ENCODE measurements at regions not wholly inside any gene's neighbourhood (a gene's known extent, or its start where the extent isn't known, plus 50 kb on each side); places are given as distances from the start of the nearest gene placed in this dataset.
A peak's percentile ranks its signal among the peaks of the same experiment; 100 is the strongest.
"Not testable (repeated sequence)": the region's sequence is repeated elsewhere in the genome, so short reads cannot be mapped to it uniquely, and the experiment has no call there.

DNA sequence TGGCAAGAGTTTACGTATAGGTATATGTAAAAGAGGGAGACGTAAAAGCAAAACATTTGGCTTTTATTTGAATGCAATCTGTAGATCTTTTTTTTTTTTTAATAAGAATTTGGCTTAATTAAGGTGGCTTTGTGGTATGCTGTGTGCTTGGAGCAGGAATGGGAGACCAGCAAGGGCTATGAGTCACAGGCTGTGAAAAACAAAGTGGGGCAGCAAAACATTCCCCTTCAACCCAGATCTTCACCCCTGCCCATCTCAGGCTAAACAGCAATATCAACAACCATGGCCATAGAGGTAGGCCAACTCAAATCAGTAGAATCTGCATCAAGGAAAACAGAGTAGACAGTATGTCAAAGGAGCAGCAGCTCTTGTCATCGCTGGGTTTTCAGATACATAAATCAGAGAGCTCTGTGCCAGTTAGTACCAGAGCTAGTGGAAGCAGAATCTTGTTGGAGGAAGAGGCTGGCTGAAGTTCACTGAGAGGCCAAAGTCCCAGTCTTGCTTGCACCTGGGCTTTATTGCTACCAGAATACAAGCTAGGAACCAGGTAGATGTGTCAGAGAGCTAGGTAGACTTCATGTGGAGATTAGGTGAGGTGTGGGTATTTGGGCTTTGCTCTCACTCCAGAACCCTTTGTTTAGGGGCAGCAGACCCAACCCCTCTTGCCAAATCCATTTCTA is 191.5 kb upstream of the FANCL start:
- DNase-seq = no peak

DNA sequence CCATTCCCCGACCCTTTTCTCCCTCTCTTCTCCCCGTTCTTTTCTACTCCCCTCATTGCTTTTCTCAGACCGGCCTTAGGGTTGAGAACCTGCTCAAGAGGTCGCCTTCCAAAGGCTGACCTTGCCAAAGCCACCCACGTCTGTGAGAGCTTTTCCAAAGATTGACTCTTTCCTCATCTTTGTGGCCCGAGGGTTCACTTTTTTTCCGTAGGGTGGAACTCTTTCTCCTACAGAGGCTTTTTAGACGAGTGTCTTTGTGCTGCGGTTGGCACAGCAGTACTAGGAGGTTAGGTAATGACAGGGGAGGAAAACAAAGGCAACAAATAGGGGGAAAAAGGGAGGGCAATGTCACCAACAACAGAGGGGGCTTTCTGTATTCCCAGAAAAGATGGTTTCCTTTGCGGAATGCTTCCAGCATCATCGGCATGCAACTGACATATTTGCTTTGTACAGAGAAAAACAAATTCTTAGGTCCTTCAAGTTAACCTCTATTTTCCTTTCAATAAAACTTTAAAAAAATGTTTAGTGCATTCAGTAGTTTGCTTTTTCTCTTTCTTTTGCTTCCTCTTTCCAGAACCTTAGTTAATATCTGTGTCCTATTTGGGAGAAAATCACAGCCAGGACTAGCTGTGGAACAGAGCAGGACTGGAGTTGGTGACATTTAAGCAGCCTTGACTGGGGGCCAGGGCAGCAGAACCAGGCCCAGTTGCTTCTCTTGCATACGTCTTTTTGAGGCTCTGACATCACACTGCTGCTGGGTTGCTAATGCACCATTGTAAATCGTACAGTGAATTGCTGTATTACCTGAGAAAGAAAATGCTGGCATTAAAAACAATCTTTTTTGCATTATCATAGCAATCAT is 188.1 kb upstream of the FANCL start:
- no peak for DNase-seq

DNA sequence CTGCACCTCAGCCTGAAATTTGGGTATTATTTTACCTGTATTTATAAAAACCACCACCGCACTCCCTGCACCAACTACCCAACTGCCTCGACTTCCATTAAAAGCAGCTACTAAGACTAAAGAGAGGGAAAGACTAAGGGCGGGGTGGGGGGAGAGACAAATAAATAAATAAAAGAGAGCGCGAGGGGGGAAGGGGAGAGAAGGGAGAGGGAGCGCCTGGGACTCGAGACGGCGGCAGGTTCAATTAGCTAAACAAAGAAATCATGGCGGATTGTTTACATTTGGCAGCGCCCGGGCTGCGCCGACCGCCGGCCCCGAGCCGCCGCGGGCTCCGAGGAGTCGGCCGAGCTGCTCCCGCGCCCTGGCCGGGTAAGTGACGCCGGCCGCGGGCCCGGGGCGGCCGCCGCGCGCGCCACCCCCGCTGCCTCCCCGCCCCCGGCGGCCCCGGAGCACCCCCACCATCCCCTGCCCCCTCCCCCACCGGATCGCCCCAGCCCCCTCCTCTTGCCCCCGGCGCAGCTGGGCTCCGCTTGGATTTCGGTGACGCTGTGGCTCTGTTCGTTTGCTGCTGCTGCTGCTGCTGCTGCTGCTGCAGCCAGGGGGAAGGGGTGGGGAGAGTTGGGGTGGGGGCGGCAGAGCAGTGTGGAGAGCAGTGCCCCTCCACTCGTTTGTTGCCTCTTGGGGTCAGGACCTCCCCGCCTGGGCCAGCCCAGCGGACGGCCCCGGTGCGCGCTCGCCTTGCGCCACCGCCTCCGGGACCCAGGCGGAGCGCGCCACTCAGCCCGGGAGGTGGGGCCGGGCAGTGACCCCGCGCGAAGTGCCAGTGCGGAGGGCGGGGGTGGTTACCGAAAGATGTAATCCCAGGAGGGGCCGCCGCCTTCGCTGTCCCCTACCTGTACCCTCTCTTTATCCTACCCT is 187.2 kb upstream of the FANCL start:
- peak; percentile 30 for DNase-seq

DNA sequence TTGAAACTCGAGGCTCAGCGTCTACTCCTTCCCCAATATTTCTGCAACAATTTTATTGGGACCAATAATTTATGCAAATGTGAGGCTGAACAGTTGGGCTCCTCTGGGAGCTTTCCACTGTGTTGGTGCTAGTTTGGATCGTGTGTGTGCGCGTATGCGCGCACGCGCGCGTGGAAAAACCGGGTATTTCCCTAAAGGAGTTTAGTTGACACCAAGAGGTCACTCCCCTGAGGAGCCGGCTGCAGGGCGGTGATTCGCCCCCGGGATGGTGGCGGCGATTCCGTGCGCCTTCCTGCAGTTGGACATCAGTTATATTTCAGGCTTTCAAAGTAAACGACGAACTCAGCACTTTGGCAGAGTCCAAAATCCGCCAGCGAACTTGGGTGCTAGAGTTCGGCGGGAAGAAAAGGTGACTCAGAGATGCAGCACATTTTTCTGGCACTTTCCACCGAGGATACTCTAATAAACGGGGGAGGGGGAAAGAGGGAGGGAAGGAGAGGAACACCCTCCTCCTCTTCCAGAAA is 186.5 kb upstream of the FANCL start:
- peak; percentile 17 for DNase-seq

DNA sequence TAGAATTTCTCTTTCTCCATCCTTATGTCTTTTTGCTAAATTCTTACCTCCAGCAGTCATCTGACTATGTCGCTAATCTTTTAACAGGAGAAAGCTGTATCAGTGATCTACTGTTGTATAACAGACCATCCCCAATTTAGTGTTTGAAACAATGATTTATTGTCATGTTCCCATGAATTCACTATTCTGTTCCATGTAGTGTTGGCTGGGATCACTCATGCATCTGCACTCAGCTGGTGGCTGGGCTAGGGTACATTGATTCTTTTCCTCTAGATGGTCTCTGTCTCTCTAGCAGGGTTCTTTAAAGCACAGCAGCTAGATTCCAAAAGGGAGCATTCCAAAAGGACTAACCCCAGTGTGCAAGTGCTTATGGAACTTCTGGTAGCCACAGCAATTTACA is 184.2 kb upstream of the FANCL start:
- DNase-seq = no peak

DNA sequence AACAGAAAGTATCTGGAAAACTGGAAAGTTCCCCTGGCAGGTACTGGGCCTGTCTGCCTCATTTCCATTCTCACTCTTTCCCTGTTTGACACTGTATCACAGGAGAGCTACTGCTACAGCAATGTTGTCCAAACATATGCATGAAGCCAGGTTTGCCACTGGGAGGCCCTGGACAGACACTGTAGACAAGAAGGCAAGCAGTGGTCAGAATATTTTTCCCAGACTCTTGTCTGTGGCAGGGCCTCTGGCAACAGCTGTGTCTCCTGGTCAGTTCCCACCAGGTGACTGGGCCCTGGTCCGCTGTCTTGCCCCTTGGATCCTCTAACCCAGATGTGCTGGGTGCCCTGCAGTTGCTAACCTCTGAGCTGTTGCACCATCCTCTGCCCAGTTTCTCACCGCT is 178.9 kb upstream of the FANCL start:
- DNase-seq = no peak

DNA sequence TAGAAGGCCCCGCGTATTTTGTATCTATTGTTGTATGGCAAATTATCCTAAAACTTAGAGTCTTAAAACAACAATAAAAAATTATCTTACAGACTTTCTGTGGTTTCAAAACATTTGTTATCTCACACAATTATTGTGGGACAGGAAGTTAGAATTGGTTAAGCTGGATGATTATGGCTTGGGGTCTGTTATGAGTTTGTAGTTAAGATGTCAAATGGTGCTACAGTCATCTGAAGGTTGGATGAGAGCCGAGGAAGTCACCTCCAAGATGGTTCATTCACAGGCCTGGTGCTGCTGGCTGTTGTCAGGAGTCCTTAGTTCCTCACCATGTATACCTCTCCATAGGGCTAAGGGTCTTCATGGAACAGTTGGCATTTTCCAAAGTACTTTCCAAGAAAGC is 175.6 kb upstream of the FANCL start:
- DNase-seq = no peak

DNA sequence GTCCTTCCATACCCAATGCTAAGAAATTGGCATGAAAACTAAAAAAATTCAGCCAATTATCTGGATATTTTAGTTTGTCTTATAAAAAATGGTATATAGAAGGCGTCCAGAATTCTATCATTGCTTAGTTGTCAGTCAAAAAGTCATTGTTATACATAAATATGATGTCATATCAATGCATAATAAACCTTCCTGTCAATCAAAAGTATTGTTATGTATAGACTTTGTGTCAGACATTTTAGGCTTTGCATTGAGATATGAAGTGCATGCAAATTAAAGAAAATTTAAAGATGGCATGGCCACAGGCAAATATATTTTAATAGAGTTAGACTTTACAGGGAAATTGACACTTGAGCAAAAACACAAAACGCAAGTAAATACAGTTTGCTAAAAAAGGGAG is 173.4 kb upstream of the FANCL start:
- DNase-seq = no peak

DNA sequence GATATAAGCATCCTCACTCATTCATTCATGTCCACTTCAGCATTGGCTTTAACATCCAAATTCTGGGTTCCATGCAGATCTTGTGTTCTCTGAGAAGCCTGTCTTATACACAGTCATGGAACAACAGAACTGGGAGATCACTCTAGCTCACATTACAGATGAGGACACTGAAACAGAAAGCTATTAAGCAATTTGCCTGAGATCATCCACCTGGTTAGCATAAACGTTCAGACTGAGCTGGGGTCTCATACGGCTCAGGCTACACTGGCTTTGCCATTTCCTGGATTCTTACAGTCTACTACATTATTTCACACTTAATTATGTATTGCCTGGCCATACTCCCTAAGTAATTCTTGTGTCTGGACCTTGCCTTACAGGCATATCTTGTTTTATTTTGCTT is 169.4 kb upstream of the FANCL start:
- DNase-seq = no peak

DNA sequence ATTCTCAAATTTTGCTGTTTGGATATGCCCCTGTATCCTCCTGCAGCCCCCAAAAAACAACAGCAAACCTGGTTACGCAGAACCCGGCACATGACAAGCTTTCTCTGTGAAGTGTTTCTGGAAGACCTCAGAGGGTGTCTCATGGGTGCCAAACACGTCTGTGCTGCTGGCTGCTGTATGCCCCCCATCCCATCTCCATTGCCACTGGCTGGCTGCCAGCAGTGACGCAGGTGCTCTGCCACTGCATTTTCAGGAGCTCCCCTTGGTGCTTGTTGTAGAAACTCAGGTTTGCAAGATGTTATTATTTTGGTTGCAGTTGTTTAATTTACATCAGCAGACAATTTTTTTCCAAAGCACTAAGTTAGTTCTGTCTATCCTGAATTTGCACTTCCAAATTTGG is 166.4 kb upstream of the FANCL start:
- no peak for DNase-seq

DNA sequence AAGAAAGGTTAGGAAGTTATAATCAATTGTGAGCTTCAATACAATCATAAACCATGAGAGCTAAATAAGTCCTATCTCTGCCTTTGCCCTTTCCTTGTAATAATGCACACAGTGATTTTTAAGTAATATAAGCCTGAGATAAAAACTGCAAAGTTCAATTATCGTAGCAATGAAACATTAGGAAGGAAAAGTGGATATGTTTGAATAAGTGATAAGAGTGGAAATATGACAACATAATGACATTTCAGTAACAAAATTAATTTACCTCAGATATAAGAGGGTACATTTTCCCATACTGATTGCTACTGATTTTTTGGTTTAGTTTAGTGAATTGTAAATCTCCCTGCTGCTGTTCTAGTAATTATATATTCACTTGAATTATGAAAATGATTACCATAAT is 164.2 kb upstream of the FANCL start:
- no peak for DNase-seq

DNA sequence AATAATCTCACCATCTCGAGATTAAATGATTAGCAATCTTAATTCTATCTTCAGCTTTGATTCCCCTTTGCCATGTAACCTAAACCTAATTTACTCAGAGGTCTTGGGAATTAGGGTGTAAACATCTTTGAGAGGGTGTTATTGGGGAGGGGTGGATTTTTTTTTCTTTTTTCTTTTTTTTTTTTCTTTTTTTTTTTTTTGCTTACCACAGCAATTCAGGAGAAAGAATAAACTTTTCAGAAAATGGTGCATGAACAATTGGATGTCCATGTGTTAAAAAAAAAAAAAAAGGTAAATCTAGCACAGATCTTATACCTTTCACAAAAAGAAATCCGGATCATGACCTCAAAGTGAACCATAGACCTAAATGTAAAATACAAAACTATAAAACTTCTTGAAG is 160.8 kb upstream of the FANCL start:
- DNase-seq = no peak

DNA sequence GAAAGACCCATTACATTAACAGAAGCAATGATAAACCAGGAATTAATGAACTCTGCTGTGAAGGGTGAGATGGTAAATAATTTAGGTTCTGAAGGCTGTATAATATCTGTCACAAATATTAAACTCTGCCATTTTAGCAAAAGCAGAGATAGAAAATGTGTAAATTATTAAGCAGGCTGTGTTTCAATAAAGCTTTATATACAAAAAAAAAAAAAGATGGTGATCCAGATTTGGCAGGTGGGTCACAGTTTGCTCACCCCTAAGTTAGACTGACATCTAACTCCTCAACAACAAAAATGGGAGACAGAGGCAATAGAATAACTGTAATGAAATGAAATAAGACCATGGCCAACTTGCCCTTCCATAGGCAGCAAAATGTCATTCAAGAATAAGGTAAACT is 157.3 kb upstream of the FANCL start:
- no peak for DNase-seq

DNA sequence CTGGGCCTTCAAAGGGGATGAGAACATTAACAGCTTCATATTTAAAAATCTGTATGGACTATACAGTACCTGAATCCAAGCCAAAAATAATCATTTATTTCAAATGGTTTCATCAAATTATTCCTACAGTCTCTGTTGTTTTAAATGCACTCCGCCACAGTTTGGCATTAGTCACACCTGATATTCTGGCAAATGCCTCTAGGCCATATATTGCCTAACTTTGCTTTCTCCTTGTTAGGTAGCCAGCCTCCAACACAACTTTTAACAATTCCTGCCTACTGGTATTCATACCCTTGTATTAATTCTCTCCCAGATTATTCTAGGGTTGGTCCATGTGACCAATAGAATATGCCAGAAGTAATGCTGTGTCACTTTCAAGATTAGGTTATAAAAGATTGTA is 146.6 kb upstream of the FANCL start:
- DNase-seq = no peak

DNA sequence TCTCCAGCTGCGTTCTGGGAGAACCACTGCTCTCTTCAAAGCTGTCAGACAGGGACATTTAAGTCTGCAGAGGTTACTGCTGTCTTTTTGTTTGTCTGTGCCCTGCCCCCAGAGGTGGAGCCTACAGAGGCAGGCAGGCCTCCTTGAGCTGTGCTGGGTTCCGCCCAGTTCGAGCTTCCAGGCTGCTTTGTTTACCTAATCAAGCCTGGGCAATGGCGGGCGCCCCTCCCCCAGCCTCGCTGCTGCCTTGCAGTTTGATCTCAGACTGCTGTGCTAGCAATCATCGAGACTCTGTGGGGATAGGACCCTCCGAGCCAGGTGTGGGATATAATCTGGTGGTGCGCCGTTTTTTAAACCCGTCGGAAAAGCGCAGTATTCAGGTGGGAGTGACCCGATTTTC is 145.8 kb upstream of the FANCL start:
- not testable (repeated sequence) for DNase-seq

DNA sequence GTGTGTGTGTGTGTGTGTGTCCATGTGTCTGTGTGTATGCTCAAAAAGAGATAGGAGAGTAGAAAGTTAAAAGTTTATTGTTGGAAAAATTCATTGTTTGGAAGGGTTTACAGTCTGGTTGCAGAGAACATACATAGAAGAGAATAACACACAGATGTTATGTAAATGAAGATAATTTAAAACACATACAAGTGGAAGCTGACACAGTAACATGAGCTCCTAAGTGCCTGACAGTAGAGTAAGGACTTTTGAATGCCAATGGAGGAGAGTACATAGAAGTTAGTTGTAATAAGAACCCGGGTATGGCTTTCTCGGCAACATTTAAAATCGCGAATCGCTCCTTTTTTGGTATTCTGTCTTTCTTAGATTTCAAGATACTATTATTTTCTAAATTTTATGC is 137.0 kb upstream of the FANCL start:
- DNase-seq = no peak

DNA sequence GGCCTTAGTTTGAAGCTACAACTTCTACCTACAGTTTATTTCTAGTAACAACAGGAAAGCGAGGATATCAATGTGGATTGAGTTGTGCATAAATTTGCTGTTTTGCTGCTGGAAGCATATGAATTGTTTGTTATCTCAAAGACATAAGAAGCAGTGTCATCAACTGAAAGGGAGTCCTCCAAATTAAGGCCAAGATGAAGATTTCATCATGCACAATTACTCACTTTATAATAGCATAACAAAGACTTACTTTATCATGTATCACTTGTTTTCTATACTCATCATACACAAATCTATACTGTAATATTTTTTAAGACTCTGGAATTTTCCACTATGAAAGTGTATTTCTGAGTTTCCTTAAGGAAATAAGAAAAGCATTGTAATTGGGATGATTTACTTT is 136.1 kb upstream of the FANCL start:
- DNase-seq = no peak

DNA sequence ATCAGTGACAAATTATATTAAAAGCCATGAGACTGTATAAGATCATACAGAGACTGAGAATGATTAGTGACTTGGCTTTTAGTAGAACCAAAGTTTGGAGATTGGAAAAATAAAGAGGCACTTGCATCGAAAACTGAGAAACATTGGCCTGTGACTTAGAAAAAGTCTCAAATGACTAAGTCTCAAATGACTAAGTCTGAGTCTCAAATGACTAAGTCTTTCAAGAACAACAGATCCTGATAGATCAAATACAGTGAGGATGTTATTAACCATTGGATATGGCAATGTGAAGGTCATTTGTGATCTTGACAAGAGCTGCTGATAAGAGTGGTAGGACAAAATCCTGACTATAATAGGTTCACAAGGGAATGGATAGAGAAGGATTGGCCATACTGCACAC is 135.5 kb upstream of the FANCL start:
- DNase-seq = no peak

DNA sequence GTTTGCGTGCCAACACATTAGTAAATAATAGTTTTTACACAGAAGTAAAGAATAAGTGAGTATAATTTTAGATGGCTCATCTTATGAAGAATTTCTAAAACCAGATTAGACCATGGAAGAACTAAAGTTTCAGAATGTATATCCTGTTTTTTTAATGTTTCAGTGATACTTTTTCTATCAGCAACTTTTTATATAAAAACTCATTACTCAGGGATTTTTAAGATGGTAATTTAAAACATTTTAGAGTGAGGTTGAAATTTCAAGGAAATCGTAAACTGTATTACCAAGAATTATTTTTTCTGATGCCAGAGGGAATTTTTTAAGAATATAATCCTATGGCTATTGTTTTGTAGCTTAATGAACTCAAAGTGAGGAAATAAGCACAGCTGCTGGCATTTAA is 128.5 kb upstream of the FANCL start:
- DNase-seq = no peak

DNA sequence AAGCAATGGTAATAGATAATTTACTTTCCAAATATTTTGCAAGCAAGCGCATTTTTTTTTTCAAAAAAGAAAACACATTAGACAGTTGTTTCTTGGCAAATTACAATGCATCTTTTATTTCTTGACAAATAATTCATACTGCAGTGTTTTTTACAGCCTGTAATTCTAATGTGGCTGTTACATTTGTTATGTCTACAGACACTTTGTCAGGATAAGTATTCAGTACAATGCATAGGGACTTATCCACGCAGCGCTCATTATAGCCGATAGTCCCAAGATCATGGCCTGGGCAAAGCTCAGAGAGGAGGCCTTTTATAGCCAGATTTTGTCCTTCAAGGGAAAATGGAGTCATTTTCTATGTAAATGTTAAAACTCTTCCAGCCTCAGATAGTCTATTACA is 123.0 kb upstream of the FANCL start:
- DNase-seq = no peak

DNA sequence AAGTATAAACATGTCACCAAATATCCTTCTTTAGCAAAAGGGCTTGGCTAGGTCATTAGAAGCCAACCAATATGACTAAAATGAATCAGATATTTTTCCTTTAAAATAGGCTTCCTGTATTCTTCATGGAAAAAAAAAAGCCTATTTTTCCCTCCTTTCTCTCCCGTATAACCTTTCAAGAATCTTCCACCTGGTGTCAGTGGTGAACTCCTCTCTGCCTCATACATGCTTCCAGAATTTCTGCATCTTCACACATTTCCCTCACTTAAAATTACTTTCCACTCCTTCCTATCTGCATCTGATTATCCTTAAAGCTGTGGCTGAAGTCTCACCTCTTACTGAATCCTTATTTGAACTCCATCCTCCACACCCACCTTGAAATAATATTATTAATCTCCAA is 116.9 kb upstream of the FANCL start:
- no peak for DNase-seq

DNA sequence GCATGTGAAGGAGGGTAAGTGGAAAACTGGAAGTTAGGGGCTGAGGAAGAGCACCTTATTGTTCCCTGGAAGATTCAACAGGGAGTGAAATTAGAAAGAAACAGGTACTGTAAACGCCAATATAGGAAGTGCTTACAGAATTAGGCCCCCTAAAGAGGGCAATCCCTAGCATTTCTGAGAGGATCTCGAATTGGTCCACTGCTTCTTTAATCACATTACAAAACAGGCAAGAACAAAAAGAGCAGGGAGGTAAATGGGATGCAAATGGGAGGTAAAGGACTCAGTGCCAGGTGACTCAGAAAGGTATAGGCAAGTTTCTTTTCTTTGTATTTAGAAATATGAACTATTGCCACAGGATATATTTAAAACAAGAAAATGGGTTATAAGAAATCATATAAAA is 116.4 kb upstream of the FANCL start:
- no peak for DNase-seq

DNA sequence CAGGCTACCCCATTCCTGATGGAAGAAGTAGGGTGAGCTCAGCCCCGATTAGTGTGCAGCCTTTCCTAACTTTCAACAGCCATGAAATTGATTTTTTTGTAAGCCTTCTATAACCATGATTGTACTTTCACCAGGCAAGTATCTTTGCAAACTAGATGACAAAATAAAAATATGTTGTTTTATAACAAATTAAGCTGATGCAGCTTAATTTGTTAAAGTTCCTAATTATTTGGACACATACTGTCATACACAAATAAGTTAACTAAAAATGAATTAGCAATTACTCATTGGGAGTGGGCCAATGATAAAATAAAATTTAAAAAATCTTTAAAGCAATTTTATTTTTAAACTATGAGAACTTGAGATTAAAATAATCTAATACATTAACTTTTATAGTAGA is 113.1 kb upstream of the FANCL start:
- DNase-seq = no peak

Data from NCI-H1092 (cell line).